ENCODE measurements at regions not wholly inside any gene's neighbourhood (a gene's known extent, or its start where the extent isn't known, plus 50 kb on each side); places are given as distances from the start of the nearest gene placed in this dataset.
"Not testable (repeated sequence)": the region's sequence is repeated elsewhere in the genome, so short reads cannot be mapped to it uniquely, and the experiment has no call there.

- no peak for DNase-seq (ENCODE audit: low read depth)
Measured at GRCh38 chr4:128688846-128689437, 120.6 kb upstream of the JADE1 start.

- no peak for DNase-seq (ENCODE audit: low read depth)
Measured at GRCh38 chr4:128688033-128688721, 121.3 kb upstream of the JADE1 start.

DNA sequence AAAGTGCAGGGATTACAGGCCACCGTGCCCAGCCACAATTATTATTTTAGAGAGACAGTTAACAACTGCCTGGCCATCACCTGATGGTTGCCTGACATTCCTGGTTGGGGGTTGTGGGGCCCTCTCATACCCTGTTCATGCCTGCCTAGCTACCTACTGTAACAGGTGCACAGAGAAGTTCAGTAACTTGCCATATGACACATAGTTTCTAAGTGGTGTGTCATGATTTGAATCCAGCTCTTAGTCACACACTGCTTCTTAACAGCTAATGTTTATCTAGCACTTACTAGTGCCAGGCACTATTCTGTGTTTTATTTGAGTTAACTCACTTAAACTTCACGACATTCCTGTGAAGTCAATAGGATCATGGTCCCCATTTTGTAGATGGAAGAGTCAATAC, 122.7 kb upstream of the JADE1 start:
- DNase-seq (ENCODE audit: low read depth) = no peak

GRCh38 chr4:128686032-128686465, 123.5 kb upstream of the JADE1 start:
- no peak for DNase-seq (ENCODE audit: low read depth)

- DNase-seq (ENCODE audit: low read depth) = no peak
Measured at GRCh38 chr4:128684016-128684415, 125.5 kb upstream of the JADE1 start.

- DNase-seq (ENCODE audit: low read depth) = no peak
Measured at GRCh38 chr4:128682942-128683666, 126.4 kb upstream of the JADE1 start.

DNA sequence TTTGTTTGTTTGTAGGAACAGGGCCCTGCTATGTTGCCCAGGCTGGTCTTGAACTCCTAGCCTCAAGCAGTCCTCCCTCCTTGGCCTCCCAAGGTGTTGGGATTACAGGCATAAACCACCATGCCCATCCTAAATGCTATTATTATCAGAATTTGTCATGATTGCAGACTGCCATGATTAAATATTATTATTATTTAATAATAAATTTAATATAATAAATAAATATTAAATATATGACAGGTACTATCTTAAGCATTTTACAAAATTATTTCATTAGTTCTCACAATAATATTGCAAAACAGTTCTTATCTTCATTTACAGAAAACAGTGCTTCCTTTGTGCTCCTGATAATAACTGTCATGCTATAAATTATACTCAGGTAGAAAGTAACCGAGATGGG, 133.4 kb upstream of the JADE1 start:
- no peak for DNase-seq (ENCODE audit: low read depth)

DNA sequence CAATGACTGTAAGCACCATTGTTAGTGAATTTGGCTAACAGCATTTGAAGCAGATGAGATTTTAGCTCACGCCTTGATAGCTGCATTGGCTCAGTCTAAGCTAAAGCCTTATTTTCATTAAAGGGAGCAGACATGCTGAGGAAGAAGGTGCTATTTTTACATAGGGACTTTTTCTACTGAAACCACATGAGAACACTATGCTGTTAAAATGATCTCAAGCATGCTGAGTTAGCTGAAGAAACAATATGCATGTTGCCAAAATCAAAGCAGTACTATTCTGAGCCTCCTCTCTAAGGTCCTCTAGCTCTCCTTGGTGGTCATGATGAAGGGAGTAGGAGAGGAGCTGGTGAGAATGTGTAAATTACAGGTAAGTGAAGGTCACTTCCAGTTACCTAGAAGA, 134.4 kb upstream of the JADE1 start:
- no peak for DNase-seq (ENCODE audit: low read depth)

DNA sequence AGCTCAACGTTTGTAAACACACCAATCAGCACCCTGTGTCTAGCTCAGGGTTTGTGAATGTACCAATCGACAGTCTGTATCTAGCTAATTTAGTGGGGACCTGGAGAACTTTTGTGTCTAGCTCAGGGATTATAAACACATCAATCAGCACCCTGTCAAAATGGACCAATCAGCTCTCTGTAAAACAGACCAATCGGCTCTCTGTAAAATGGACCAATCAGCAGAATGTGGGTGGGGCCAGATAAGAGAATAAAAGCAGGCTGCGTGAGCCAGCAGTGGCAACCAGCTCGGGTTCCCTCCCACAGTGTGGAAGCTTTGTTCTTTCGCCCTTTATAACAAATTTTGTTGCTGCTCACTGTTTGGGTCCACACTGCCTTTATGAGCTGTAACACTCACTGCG, 136.3 kb upstream of the JADE1 start:
- DNase-seq (ENCODE audit: low read depth) = not testable (repeated sequence)

DNA sequence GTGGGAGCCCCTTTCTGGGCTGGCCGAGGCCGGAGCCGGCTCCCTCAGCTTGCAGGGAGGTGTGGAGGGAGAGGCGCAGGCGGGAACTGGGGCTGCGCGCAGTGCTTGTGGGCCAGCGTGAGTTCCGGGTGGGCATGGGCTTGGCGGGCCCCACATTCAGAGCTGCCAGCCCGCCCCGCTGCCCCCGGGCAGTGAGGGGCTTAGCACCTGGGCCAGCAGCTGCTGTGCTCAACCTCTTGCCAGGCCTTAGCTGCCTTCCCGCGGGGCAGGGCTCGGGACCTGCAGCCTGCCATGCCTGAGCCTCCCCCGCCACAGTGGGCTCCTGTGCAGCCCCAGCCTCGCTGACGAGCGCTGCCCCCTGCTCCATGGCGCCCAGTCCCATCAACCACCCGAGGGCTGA, 136.9 kb upstream of the JADE1 start:
- not testable (repeated sequence) for DNase-seq (ENCODE audit: low read depth)

GRCh38 chr4:128670513-128670912, 139.0 kb upstream of the JADE1 start:
- DNase-seq (ENCODE audit: low read depth) = no peak

GRCh38 chr4:128668566-128668965, 140.9 kb upstream of the JADE1 start:
- DNase-seq (ENCODE audit: low read depth) = no peak

DNA sequence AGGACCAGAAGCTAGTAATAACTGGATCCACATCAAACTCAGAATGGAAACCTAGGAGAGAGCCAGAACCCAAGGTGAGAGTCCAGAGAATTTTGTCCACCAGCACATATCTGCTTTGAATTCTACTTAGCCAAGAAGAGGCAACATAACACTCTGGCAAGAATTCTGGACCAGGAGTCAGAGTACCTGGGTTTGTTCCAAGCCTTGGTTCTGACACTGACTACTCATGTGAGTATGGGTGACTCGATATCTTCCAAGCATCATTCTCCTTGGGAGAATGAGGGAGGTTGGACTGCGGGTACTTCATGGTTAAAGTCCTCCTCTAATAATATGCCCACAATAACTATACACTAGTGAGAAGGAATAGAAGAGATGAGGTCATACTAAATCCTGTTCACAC, 144.0 kb upstream of the JADE1 start:
- DNase-seq (ENCODE audit: low read depth) = no peak

GRCh38 chr4:128663325-128663724, 146.2 kb upstream of the JADE1 start:
- DNase-seq (ENCODE audit: low read depth) = no peak

GRCh38 chr4:128661479-128661878, 148.0 kb upstream of the JADE1 start:
- DNase-seq (ENCODE audit: low read depth) = no peak

GRCh38 chr4:128660361-128661215, 148.9 kb upstream of the JADE1 start:
- no peak for DNase-seq (ENCODE audit: low read depth)

DNA sequence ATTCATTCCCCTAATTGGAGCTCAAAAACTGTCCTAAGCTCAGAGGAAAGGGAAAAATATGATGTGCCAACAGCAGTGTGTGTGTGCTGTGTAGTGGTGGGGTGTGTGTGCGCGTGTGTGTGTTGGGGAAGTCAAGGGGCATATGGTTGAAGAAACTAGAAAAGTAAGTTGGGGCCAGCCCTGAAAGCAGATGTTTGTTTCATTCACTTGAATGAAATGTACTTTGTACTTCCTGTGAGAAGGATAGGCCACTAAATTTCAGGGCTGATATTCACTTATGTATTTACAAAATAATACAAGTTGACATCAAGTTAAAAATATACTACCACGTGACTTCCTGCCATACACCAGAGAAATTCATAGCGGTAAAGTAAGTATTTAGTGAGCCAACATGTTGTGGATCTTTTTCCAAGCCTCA, 151.3 kb upstream of the JADE1 start:
- DNase-seq (ENCODE audit: low read depth) = no peak

GRCh38 chr4:128657638-128658037, 151.9 kb upstream of the JADE1 start:
- no peak for DNase-seq (ENCODE audit: low read depth)

GRCh38 chr4:128654465-128654864, 155.0 kb upstream of the JADE1 start:
- DNase-seq (ENCODE audit: low read depth) = no peak

DNA sequence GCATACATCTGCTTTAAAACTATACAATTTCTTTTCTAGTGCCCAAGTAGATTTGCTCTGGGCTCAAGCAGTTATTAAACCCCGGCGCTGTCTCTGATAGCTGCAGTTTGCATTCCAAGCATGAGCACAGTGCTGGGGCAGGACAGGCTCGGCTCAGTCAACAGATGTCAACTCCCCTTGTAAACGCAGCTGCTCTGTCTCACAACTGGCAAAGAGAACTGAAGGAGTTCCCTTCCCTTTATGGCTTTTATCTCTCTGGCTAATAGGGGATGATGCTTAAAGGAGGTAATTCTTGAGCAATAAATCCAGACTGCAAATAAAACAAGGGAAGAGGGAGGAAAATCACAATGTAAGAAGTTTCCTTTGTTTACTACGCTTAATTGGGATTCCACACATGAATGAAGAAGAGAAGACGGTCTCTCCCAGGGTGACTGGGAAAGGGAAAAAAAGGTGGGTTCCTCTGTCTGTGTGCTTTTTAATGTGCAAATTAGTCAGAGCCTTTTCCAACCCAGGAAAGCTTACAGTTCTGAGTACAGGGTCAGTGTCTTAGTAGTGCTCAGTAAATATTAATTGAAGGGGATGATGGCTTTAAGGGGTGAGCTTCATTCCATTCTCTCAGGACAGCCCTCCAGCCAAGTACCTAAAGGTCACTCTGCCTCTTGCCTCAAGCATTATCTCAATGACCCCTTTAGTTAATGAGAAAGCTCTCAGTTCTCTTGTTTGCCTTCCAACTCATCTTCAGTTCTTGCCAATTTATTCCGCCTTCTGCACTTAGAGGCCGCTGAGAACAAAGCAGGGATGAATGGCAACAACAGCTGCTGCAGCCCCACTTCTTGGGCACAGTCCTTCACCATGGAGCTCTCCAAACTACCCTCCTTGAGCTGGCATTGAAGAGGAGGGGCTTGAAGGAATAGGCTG, 155.7 kb upstream of the JADE1 start:
- no peak for DNase-seq (ENCODE audit: low read depth)

- DNase-seq (ENCODE audit: low read depth) = no peak
Measured at GRCh38 chr4:128649575-128650205, 159.8 kb upstream of the JADE1 start.
